Ammon's horn (tissue), 1 donor: ENCODE measurements at regions not wholly inside any gene's neighbourhood (a gene's known extent, or its start where the extent isn't known, plus 50 kb on each side); places are given as distances from the start of the nearest gene placed in this dataset.
"Not testable (repeated sequence)": the region's sequence is repeated elsewhere in the genome, so short reads cannot be mapped to it uniquely, and the experiment has no call there.

Source experiments
- DNase-seq: peaks from one replicate; pipeline ENCODE4 v3.0.0-alpha.2; 2016; ENCODE audit warnings: low spot score

DNA sequence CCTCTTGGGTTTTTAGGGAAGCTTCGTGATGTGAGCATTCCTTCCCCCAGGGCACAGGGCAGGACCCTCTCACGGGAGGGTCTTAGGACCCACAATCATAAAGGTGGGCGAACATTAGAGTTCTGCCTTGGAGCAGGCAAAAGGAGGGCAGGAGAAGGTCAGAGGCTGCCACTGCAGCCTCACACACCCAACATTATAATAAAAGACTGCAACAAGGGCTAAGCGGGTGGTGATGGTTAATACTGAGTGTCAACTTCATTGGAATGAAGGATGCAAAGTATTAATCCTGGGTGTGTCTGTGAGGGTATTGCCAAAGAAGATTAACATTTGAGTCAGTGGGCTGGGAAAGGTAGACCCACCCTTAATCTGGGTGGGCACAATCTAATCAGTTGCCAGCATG is 206.6 kb upstream of the C2CD4B start:
- not testable (repeated sequence) for DNase-seq

DNA sequence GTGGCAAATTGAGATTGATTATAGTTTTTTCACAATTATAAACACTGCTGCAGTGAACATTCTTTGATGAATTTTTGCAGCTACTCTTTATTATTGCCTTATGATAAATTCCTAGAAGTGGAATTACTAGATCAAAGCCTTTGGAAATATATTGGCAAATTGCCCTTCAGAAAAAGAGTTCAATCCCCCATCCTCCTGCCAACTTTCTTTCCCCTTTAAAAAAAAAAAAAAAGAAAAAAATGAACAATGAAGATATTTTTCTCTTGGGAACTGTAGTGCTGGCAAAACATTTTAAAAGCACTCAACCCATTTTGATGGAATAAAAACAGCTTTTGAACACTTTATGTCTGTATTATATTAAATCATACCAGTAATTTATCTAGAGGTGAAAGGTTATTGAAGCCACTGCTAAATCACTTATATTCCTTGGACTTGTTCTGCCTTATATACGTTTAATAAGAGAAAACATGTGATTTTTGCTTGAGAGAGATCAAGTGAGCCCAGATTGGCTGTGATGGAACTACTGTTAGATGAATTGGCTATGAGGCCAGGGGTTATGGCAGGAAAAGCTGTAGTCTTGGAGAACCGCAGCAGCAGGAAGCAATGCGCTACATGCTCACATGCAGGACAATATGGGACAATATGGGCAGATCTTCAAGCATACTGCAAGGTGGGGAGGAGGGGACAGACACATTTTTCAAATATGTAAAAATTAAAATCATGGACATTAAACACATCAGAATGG is 212.8 kb upstream of the C2CD4B start:
- no peak for DNase-seq

GRCh38 chr15:62378772-62379498 is 213.8 kb upstream of the C2CD4B start:
- DNase-seq, result no peak

DNA sequence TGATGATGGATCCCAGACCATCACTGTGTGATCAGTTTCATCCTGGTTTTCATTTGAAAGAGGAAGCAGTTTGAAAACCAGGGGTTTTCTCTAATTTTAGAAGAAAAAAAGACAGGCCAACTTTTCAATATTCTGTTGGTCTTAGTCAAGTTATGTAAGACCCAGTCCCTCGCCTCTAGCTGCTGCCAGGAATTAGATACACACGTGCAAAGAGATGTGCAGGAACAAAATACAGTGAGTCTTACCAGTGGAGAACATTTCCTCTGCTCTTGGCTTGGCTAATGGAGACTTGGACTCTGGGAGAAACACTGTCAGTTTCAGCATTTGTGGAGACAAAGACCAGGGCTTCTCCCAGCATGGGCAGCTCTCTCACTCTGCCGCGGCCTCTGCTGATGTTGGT is 214.9 kb upstream of the C2CD4B start:
- no peak for DNase-seq

DNA sequence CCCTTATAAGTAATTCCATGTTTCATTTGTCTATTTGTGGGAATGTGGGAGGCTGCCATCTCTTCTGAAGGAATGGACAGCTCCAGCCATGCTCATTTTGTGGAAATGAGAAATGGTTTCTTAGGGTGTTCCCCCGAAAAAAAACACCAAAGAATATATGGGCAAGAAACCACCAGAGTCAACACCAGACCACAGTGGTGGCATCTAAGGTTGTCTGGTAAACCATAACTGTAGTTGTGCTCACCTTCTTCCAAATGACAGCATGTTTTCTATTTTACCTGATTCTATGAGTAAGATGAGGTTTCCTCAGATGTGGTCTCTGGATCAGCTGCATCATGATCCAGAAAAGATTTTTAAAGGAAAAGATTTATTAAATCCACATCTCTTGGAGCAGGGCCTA is 217.0 kb upstream of the C2CD4B start:
- no peak for DNase-seq

DNA sequence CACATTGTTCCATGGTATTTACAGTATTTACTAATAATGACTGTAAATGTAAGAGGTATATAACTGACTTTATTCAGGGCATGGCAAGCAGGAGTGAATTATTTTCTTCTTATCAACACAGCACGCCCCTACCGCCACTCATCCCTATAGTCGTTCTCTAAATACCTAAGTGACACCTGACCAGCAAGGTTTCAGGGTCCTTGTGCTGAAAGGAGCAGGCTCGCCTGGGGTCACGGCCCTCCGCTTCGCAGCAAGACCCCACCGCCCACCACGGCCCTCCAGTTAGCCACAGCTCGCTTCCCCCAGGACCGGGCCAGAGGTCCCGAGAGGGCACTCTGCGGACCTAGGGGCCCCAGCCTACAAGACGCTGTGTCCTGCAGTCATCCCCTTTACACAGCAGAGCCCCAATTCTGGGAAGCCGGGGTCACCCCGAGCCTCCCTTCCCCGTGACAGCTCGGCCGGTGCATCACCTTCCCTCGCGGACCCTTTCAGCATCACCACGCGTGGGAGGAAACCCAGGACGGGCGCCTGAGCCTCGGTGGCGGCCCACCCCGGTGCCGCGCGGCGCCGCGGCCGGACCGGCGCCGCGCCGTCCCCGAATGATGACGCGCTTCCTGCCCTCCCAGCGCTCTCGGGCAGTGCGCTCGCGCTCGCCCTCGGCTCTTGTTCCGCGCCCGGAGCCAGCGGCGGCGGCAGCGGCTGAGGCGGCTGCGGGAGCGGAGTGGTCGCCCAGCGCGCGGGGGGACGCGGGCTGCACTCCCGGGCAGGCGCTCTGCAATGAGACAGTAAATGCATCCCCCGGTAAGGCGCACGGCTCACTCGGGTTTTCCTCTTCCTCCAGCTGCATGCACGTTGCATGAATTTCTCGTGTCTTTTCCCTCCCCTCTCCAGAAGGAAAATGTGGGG is 225.1 kb upstream of the C2CD4B start, which contains the start of gene TLN2:
TSS of gene TLN2 (plus strand) at position 666 of the 906 bp plus-strand sequence.
- peak; percentile 80 for DNase-seq

DNA sequence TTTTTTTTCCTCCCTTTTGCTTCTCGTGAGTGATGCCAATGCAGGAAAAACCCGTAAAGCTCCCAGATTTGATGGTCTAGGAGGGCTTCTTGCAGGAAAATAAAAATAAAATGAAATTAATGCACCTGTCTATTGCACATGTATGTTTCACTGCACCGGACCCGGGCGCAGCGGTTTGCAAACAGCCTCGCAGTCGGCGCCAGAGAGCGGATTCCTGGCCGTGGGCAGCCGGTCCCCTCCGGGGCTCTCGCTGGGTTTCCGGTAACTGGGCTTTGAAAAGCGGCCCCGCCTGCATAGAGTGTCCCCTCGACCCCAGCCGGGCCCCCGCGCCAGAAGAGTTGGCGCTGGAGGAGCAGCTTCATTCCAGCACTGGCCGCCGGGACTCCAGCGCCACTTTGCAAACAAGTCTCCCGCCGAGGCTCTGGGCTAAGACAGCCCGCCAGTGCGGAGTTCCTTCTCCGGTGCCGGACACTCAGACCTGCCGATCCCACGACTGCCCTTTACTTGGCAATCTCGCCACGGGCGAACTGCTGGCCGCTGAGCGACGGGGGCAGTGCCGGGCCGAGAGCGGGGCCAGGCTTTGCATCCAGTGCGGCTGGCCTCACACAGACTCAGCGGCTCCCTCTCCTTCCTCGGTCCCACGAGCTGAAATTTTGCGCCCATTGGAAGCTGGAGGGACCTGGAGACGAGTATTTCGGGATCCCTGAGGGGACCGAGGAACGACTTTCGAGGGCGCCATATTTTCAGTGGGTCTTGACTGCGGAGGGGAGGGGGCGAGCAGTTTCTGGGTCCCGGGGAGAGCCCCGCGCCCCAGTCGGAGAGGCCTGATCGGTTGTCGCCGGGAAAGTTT is 225.9 kb upstream of the C2CD4B start:
- DNase-seq, result peak; percentile 59

DNA sequence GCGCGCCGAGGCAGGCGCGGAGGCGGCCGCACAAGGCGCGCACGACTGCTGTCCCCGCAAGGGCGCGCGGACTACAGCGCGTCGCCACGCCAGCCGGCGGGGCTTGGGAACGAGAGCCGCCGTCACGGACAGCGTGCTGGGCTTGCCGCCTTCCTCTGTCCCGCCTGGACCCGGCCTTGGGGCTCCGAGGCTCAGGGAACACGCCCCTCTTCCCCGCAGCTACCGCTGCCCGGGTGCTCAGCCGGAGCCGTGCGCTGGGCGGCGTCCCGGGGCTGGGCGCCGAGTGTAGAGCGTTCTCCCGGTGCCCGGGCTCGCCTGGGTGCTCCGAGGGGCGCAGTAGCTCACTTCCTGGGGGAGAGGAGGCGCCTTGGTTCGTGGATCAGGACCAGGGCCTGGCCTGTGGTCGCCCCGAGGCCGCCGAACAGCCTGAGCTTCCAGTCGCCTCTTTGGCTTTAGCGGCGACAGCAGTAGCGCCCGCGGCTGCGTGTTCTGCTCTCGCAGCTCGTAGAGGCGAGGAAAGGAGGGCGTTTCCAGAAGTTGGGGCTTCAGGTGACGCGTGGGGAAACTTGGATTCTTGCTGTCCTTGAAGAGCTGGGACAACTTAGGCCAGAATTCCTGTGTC is 226.7 kb upstream of the C2CD4B start:
- peak; percentile 58 for DNase-seq

GRCh38 chr15:62392376-62392775 is 227.3 kb upstream of the C2CD4B start:
- no peak for DNase-seq

DNA sequence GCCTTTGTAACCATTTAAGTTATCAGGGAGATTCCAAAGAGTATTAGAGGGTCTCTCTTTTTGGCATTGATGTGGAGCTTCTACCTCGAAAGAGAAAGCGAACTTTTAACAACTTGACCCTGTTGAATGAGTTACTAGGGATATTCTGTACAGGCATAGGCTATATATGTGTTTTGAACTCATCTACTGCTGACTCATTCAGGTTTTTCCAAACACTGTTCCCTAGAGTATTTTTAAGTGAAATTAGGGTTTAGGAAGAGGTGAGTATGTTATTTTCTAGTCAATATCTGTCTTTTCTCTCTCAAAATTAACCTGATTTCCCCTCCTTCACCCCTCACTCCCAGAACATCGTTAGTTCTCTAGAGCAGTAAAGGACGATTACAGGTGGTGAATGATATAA is 228.1 kb upstream of the C2CD4B start:
- DNase-seq, result no peak

DNA sequence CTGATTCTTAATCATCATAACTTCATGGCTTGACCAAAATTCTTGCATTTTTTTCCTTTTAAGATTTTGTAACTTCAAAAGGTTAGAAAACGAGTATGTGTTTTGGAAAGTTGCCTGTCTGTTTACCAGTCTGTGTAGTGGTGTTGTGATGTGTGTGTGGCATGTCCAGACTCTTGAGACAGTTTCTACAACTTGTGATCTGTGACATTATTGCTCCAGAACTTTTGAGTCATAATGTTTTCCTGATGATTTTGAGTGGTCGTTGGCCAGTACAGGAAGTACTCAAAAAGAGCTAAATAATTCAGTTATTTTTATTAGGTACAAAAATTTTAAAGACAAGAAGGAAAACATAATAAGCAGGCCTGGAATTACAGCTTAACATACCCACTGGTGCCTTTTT is 229.0 kb upstream of the C2CD4B start:
- no peak for DNase-seq

DNA sequence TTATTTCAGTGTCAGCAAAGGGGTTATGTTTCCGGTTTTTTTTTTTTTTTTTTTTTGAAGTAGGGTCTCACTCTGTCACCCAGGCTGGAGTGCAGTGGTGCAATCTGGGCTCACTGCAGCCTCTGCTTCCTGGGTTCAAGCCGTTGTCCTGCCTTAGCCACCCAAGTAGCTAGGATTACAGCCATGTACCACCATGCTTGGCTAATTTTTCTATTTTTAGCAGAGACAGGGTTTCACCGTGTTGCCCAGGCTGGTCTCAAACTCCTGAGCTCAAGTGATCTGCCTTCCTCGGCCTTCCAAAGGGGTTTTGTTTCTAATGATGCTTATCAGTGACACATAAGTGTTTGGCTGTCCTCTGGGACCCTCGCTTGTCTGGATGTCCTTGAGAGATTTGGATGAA is 235.7 kb upstream of the C2CD4B start:
- DNase-seq, result no peak

DNA sequence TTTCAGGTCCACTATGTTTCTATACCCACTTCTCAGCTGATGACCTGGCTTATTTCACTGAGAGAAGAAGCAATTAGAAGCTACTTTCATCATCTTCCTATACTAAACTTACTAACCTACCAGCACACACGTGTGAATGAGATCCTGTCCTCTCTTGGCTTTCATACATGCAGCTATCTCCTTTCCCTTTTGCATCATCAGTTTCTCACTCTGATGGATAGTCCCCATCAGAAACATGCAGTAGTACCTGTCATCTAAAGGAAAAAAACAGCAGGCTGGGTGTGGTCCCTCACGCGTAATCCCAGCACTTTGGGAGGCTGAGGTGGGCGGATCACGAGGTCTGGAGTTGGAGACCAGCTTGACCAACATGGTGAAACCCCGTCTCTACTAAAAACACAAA is 237.6 kb upstream of the C2CD4B start:
- DNase-seq, result no peak

DNA sequence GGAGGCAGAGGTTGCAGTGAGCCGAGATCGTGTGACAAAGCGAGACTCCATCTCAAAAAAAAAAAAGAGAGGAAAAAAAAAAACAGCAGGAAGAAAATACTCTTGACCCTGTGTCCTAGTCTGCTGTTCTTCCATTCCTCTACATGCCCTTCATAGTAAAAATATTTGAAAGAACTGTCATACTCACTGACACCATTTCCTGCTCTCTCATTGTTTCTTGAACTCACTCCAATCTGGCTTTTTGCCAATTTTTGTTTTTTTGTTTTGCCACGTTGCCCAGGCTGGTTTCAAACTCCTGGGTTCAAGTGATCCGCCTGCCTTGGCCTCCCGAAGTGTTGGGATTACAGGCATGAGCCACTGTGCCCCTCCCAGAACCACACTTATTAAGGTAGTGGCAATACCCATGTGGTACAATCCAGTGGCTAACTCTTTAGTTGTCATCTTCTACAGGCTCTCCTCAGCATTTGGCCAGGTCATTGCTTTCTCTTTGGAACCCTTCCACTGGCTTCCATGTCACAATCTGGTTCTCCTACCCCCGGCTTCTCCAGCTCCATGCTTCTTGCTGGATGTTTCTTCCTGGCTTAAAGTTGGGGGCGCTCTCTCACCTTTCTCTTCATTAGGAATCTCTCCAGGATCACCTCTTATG is 238.2 kb upstream of the C2CD4B start:
- DNase-seq, result no peak

- DNase-seq, result no peak
Measured at GRCh38 chr15:62404194-62404985, 239.3 kb upstream of the C2CD4B start.

DNA sequence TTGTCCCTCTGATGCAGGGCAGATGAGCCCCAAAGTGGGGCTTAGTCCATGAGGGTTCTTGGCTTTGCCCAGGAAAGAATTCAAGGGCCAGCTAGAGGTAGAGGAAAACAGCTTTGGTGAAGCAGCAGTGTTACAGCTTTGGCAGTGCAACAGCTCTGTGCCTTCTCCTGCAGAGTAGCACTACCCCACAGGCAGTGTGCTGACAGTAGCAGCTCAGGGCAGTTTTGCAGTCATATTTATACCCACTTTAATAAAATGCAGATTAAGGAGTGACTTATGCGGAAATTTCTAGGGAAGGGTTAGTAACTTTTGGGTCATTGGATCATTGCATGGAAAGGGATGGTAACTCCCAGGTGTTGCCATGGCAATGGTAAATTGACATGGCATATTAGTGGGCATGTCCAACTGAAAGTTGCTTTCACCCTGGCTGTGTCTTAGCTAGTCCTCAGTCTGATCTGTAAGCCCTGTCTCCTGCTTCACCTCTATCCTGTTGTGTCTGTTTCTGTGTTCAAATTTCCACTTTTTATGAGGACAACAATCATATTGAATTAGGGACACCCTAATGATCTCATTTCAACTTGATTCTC is 241.3 kb upstream of the C2CD4B start:
- DNase-seq, result no peak

- no peak for DNase-seq
Measured at GRCh38 chr15:62407216-62407615, 242.1 kb upstream of the C2CD4B start.

GRCh38 chr15:62407962-62408361 is 242.9 kb upstream of the C2CD4B start:
- no peak for DNase-seq

- no peak for DNase-seq
Measured at GRCh38 chr15:62409466-62409865, 244.4 kb upstream of the C2CD4B start.
